Stimulated activated CD8-positive, alpha-beta memory T cell treated with anti-CD3 and anti-CD28 coated beads, Interleukin-4, amount 100 ng/mL, for 4 hours (primary cell): ENCODE measurements at regions not wholly inside any gene's neighbourhood (a gene's known extent, or its start where the extent isn't known, plus 50 kb on each side); places are given as distances from the start of the nearest gene placed in this dataset.
A peak's percentile ranks its signal among the peaks of the same experiment; 100 is the strongest.

Experiments
- DNase-seq, 2 donors: peaks; one replicate each; pipeline ENCODE4 v3.0.0-alpha.2; 2020; ENCODE audit warnings: low read depth in 2 of 2, low spot score in 1 of 2

DNA sequence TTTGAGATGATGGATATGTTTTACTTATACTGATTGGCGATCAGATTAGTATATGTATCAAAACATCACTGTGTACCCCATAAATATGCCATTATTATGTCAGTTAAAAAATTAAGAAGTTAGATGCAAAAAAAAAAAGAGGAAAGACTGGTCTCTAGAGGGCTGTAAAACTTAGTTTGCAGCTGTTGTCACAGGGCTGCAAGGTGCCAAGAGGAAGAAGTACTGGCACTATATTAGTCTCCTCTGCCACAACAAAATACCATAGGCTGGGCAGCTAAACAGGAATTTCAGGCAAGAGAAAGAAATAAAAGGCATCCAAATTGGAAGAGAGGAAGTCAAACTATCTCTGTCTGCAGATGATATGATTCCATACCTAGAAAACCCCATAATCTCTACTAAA is 177.8 kb upstream of the PLPP4 start:
- no peak for DNase-seq

DNA sequence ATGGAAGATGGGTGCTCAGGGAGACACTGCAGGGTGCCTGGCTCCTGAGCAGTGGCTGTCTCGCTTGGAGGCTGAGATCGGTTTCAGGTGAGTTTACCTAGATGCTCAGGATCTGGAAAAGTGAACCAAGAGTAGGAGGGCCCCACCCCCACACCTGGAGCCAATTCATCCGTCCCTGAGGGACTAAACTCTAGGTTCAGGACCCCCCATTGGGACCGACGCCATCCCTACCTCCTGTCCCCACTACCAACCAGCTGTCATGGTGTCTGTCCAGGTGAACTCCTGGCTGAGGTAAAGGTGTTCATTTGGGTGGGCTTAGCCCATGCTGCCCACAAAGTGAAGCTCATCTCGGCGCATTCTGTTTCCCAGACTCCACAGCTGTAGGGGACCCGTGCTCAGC is 174.6 kb upstream of the PLPP4 start:
- no peak for DNase-seq

GRCh38 chr10:120282846-120283492 is 174.1 kb upstream of the PLPP4 start:
- DNase-seq = no peak

DNA sequence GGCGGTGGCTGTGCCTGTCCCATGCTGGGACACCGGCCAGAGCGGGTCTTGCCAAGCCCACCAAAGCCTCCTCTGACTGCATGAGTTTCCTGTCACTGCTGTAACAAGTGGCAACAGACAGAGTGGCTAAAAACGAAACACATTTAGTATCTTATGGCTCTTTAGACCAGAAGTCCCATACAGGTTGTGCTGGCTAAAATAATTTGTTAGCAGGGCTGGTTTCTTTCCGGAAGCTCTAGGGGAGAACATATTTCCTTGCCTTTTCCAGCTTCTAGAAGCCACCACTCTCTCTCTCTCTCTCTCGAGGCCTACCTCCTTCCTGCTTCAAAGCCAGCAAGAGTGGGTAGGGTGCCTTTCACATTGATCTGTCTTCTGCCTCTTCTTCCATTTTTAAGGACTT is 171.6 kb upstream of the PLPP4 start:
- DNase-seq = no peak

GRCh38 chr10:120286280-120286679 is 170.7 kb upstream of the PLPP4 start:
- DNase-seq = no peak

GRCh38 chr10:120300513-120300912 is 156.5 kb upstream of the PLPP4 start:
- no peak for DNase-seq

DNA sequence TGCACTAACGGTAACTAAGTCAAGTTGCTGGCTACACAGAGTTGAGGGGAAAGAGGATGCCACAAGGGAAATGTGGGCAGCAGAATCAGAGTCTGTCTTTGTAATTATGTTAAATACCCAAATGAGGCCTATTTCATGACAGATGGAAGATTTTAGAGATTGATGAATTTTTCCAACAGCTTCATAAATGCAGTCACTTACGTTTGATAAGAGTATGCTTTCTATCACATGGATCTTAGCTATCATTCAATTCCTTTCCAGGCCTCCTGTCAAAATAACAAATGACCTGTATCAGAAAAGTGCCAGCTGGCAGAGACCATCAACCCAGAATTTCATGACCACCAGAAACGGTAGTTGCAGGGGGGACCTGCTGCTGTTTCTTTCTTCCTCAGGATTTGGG is 148.4 kb upstream of the PLPP4 start:
- DNase-seq = no peak

DNA sequence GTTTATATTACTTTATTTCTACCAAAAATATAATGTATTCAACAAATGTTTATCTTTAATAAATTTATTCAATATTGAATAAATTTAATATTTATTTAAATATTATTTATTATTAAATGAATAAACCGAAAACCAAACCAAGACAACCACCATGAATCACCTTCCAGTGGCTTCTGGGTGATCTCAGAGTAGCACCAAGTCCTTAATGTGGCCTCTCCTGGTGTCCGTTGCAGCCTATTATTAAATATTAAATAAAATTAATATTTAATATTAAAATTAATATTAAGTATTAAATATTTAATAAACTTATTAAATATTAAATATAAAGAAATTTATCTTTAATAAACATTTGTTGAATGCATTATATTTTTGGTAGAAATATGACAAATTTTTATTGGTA is 143.3 kb upstream of the PLPP4 start:
- DNase-seq = no peak

- DNase-seq = no peak
These were observed 142.6 kb upstream of the PLPP4 start for GRCh38 chr10:120314442-120314841.

DNA sequence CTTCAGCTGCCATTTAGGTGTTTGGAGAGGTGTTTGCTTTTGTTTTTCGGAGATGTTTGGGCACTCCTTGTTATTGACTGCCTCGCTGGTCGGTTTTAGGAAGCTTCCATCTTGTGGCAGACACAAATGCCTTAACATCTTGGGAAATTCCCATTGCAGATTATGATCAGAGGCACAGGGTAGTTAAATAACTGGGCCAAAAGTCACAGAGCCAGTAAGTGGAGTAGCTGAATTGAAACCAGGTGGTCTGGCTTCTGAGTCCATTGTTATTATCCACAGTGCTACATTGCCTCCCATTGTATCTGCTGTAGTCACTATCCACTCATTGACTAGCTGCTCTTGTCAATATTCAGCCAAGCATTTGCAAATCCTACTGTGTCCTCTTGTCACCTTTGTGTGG is 138.2 kb upstream of the PLPP4 start:
- no peak for DNase-seq

GRCh38 chr10:120327675-120328074 is 129.4 kb upstream of the PLPP4 start:
- DNase-seq = no peak

- no peak for DNase-seq
These were observed 128.4 kb upstream of the PLPP4 start for GRCh38 chr10:120328647-120329046.

GRCh38 chr10:120335553-120335952 is 121.5 kb upstream of the PLPP4 start:
- DNase-seq = no peak

DNA sequence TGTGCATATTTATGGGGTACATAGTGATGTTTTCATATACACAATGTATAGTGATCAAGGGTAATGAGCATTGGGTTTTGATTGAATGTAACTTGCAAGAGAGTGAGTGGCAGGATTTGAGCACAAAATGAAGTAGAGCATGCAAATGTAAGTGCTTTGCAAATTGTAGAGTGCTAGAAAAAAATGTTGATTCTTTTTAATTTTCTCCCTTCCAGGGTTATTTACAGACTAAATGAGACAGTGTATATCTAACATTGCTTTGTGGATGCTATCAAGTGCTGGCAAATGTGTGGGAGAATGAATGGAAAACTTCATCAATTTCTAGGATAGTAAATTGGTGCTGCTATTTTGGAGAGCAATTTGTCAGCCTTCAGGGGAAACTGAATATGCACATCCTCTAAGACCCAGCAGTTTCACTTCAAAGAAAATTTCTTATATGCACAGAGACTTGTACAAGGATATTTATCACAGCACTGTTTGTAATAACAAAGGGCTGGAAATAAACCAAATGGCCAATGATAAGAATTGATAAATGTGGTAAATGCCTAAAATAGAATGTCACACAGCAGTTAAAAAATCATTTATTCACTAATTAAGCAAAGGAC is 120.6 kb upstream of the PLPP4 start:
- DNase-seq = no peak

- peak; percentile 2 to 38 for DNase-seq
These were observed 120.0 kb upstream of the PLPP4 start for GRCh38 chr10:120336911-120337540.

DNA sequence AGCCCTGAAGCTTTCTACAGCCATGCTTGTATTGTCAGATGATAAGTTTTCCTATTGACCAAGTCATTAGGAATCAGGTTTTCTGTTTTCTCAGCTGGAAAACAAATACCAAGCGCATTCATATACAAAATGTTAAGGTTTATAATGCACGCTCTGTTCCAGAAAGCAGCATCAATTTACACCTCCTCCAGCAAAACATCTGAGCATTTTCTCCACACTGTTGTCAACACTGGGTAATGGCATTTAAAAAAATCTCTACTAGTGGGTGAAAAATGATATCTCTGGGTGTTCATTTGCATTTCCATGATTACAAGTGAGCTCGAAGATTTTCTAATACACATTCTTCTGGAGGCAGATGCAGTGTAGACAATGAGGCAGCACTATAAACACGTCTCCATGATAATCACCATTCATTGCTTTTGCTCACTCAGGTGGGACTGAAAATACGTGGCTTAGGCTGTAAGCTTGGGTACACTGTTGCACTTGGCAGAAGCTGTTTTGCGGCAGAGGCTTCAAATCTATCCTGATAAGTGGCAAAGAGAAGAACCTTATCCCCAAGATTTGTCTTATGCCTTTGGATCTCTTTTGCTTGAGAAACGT is 114.8 kb upstream of the PLPP4 start:
- DNase-seq = no peak

- DNase-seq = no peak
These were observed 111.8 kb upstream of the PLPP4 start for GRCh38 chr10:120345186-120345585.

DNA sequence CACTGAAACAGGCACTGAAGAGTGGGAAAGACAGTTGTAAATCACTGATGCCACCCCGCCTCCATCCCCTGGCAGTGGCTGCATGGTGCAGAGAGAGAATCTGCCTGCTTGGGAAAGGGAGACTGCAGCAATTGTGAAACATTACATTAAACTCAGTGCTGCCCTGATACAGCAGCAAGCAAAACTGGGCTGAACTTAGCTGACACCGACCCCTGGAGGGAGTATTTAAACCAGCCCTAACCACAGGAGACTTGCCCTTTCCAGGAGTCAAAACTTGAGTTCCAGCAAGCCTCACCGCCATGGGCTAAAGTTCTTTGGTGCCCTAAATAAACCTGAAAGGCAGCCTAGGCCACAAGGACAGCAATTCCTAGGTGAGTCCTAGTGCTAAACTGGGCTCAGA is 109.4 kb upstream of the PLPP4 start:
- DNase-seq = no peak

GRCh38 chr10:120349069-120349468 is 108.0 kb upstream of the PLPP4 start:
- no peak for DNase-seq

DNA sequence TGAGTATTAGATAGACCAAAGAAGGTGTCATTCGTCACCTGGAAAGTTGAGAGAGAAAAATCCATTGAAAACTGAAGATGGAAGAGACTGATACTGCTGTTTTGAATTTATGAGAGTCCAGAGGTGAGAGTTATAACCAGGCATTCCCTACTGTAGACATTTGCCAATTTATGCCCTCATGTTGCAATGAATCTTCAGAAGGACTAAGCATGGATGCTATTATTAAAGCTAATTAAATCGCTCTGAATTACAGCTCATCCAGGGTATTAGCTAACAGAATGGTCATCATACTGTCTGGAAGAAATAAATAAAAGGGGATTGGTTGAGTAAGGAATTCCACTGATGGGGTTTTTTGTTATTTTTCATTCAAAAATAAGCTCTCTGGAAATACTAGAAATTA is 101.6 kb upstream of the PLPP4 start:
- no peak for DNase-seq

DNA sequence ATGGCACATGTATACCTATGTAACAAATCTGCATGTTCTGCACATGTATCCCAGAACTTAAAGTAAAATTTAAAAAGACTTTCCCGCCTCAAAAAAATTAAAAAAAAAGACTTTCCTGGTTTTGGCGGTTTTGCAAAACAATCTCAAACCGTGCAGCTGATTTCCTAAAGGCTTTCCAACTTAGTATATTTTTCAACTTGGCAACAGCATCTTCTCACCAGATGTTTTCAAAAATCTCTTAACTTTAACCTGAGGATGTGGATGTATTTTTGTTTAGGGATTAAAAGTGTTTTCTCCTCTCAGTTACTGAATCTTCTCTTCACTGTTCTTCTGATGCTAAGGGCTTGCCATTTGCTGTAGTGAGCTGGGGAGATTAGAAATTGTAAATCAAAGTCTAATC is 96.5 kb upstream of the PLPP4 start:
- no peak for DNase-seq

- no peak for DNase-seq
These were observed 91.2 kb upstream of the PLPP4 start for GRCh38 chr10:120365872-120366271.
